ENCODE measurements at regions not wholly inside any gene's neighbourhood (a gene's known extent, or its start where the extent isn't known, plus 50 kb on each side); places are given as distances from the start of the nearest gene placed in this dataset.

GRCh38 chr12:119283310-119283709 lies 51.2 kb upstream of the CCDC60 start:
- ChIA-PET POLR2A (no interaction called here), CTCF (interaction anchor here (0.8 to 1.3 kb wide), 2 partner anchors 12 to 130 kb away, joined by 3 to 4 read pairs; no protein-coding TSS in a partner anchor)
- no peak overlapping the region for H2AFZ ChIP-seq (ENCODE audit: low read depth)
- H3K9me3 ChIP-seq: no peaks in the 10 kb centered on the region
- no peaks in the 10 kb centered on the region for H4K20me1 ChIP-seq (ENCODE audit: insufficient read depth)
- no peak for DNase-seq
- TF ChIP-seq JUND (IDR thresholded peaks at IDR 0.05) (no peak), CTCF (IDR thresholded peaks at IDR 0.05) (no peak), RCOR1 (IDR thresholded peaks at IDR 0.05; ENCODE audit: low read length) (no peak), TEAD4 (IDR thresholded peaks at IDR 0.05; ENCODE audit: borderline replicate concordance, insufficient read depth) (no peak)
- no peaks in the 10 kb centered on the region for H3F3A ChIP-seq (replicated peaks; ENCODE audit: insufficient read depth)
- no peak overlapping the region for H3K4me2 ChIP-seq
- H3K27me3 ChIP-seq (ENCODE audit: insufficient read depth): no peaks in the 10 kb centered on the region
- peaks cover 0 to 2% of the 10 kb centered on the region in 2 experiments; a peak in 1 of 4 replicates for H3K4me1 ChIP-seq (ENCODE audit: control insufficient read depth in 1 of 2, insufficient read depth in 2 of 2, low read depth in 1 of 2, low read length in 1 of 2)
- H3K4me3 ChIP-seq (ENCODE audit: low read depth in 2 of 2, low read length in 1 of 2): no peak overlapping the region
- H3K27ac ChIP-seq (ENCODE audit: low read depth in 2 of 2, low read length in 1 of 2): no peak overlapping the region
- WGBS (ENCODE audit: low lambda C conversion rate): 30% methylated on average over 2 of the region's 2 CpGs
- H3K9ac ChIP-seq: no peak overlapping the region
- H3K79me2 ChIP-seq (ENCODE audit: insufficient read depth): no peaks in the 10 kb centered on the region
- H3K9me2 ChIP-seq: no peaks in the 10 kb centered on the region
- H3K36me3 ChIP-seq (replicated peaks in 1 of 2; ENCODE audit: control insufficient read depth in 1 of 2, insufficient read depth in 2 of 2, low read length in 1 of 2): no peaks in the 10 kb centered on the region
